ENCODE measurements at regions not wholly inside any gene's neighbourhood (a gene's known extent, or its start where the extent isn't known, plus 50 kb on each side); places are given as distances from the start of the nearest gene placed in this dataset.
"Not testable (repeated sequence)": the region's sequence is repeated elsewhere in the genome, so short reads cannot be mapped to it uniquely, and the experiment has no call there.

GRCh38 chr9:103485138-103485537 lies 490.0 kb downstream of the CYLC2 start:
- peak overlapping the region in 1 of 8 donors; percentile 18 for H3K4me3 Mint-ChIP-seq
- ATAC-seq (ENCODE audit: low read depth in 2 of 2) = no peak
- H3K9me3 Mint-ChIP-seq = peaks cover 0 to 20% (median 8%) of the 10 kb centered on the region in 7 donors
- H3K4me1 Mint-ChIP-seq = no peaks in the 10 kb centered on the region
- DNase-seq = no peak
- no peaks in the 10 kb centered on the region for H3K36me3 Mint-ChIP-seq
- no peaks in the 10 kb centered on the region for H3K27me3 Mint-ChIP-seq
- H3K27ac Mint-ChIP-seq = no peak overlapping the region

- H3K9me3 Mint-ChIP-seq = peaks cover 0 to 7% (median 4%) of the 10 kb centered on the region in 7 donors
- DNase-seq (no peak), ATAC-seq (ENCODE audit: low read depth in 2 of 2) (no peak)
- H3K27me3 Mint-ChIP-seq = no peaks in the 10 kb centered on the region
- H3K36me3 Mint-ChIP-seq = no peaks in the 10 kb centered on the region
- no peaks in the 10 kb centered on the region for H3K4me1 Mint-ChIP-seq
- no peak overlapping the region for H3K4me3 Mint-ChIP-seq
- no peak overlapping the region for H3K27ac Mint-ChIP-seq
Measured at GRCh38 chr9:103514767-103515166, 519.6 kb downstream of the CYLC2 start.

- H3K27ac Mint-ChIP-seq = no peak overlapping the region
- H3K4me3 Mint-ChIP-seq = no peak overlapping the region
- no peak for DNase-seq
- peaks cover 0 to 1% (median 0%) of the 10 kb centered on the region in 7 donors for H3K9me3 Mint-ChIP-seq
- no peaks in the 10 kb centered on the region for H3K27me3 Mint-ChIP-seq
- H3K36me3 Mint-ChIP-seq = no peaks in the 10 kb centered on the region
- no peak for ATAC-seq (ENCODE audit: low read depth in 2 of 2)
- H3K4me1 Mint-ChIP-seq = no peaks in the 10 kb centered on the region
Measured at GRCh38 chr9:103522409-103522808, 527.3 kb downstream of the CYLC2 start.

GRCh38 chr9:103530934-103531333 lies 535.8 kb downstream of the CYLC2 start:
- no peak for ATAC-seq (ENCODE audit: low read depth in 2 of 2)
- Mint-ChIP-seq H3K36me3 (no peaks in the 10 kb centered on the region), H3K27me3 (no peaks in the 10 kb centered on the region), H3K27ac (no peak overlapping the region), H3K4me1 (no peaks in the 10 kb centered on the region), H3K4me3 (no peak overlapping the region), H3K9me3 (peaks cover 0 to 5% (median 0%) of the 10 kb centered on the region in 7 donors)
- no peak for DNase-seq

GRCh38 chr9:103533318-103533717 lies 538.2 kb downstream of the CYLC2 start:
- H3K27ac Mint-ChIP-seq = no peak overlapping the region
- H3K4me1 Mint-ChIP-seq = no peaks in the 10 kb centered on the region
- H3K36me3 Mint-ChIP-seq = no peaks in the 10 kb centered on the region
- no peak overlapping the region for H3K4me3 Mint-ChIP-seq
- H3K9me3 Mint-ChIP-seq = peaks cover 2 to 14% (median 4%) of the 10 kb centered on the region in 7 donors
- ATAC-seq (ENCODE audit: low read depth in 2 of 2) (no peak), DNase-seq (no peak)
- no peaks in the 10 kb centered on the region for H3K27me3 Mint-ChIP-seq

- Mint-ChIP-seq H3K36me3 (no peaks in the 10 kb centered on the region), H3K4me1 (no peaks in the 10 kb centered on the region), H3K4me3 (no peak overlapping the region), H3K27ac (no peak overlapping the region), H3K9me3 (peaks cover 2 to 11% (median 7%) of the 10 kb centered on the region in 7 donors), H3K27me3 (no peaks in the 10 kb centered on the region)
- ATAC-seq (ENCODE audit: low read depth in 2 of 2) (no peak), DNase-seq (no peak)
Measured at GRCh38 chr9:103537426-103537825, 542.3 kb downstream of the CYLC2 start.

- Mint-ChIP-seq H3K4me1 (no peaks in the 10 kb centered on the region), H3K27me3 (no peaks in the 10 kb centered on the region), H3K27ac (no peak overlapping the region), H3K9me3 (peaks cover 0 to 4% (median 0%) of the 10 kb centered on the region in 7 donors), H3K4me3 (no peak overlapping the region), H3K36me3 (no peaks in the 10 kb centered on the region)
- ATAC-seq (ENCODE audit: low read depth in 2 of 2) = no peak
- DNase-seq = no peak
Measured at GRCh38 chr9:103545260-103545659, 548.8 kb upstream of the SMC2 start.

GRCh38 chr9:103552712-103553111 lies 541.4 kb upstream of the SMC2 start:
- Mint-ChIP-seq H3K9me3 (peaks cover 0 to 11% (median 0%) of the 10 kb centered on the region in 7 donors), H3K4me3 (no peak overlapping the region), H3K27ac (no peak overlapping the region), H3K36me3 (no peaks in the 10 kb centered on the region), H3K27me3 (no peaks in the 10 kb centered on the region), H3K4me1 (no peaks in the 10 kb centered on the region)
- DNase-seq = no peak
- ATAC-seq (ENCODE audit: low read depth in 2 of 2) = no peak

GRCh38 chr9:103574056-103574455 lies 520.1 kb upstream of the SMC2 start:
- DNase-seq (no peak), ATAC-seq (ENCODE audit: low read depth in 2 of 2) (no peak)
- Mint-ChIP-seq H3K36me3 (peaks cover 0 to 11% of the 10 kb centered on the region in 2 donors), H3K4me1 (no peaks in the 10 kb centered on the region), H3K9me3 (peaks cover 6 to 23% (median 13%) of the 10 kb centered on the region in 7 donors), H3K4me3 (no peak overlapping the region), H3K27me3 (no peaks in the 10 kb centered on the region), H3K27ac (no peak overlapping the region)

GRCh38 chr9:103586721-103587120 lies 507.4 kb upstream of the SMC2 start:
- H3K4me1 Mint-ChIP-seq = no peaks in the 10 kb centered on the region
- H3K27ac Mint-ChIP-seq = no peak overlapping the region
- no peaks in the 10 kb centered on the region for H3K36me3 Mint-ChIP-seq
- DNase-seq (no peak), ATAC-seq (ENCODE audit: low read depth in 2 of 2) (no peak)
- H3K9me3 Mint-ChIP-seq = peaks cover 3 to 17% (median 4%) of the 10 kb centered on the region in 7 donors
- H3K27me3 Mint-ChIP-seq = no peaks in the 10 kb centered on the region
- H3K4me3 Mint-ChIP-seq = no peak overlapping the region

- H3K27ac Mint-ChIP-seq = no peak overlapping the region
- H3K4me3 Mint-ChIP-seq = no peak overlapping the region
- no peaks in the 10 kb centered on the region for H3K4me1 Mint-ChIP-seq
- no peaks in the 10 kb centered on the region for H3K36me3 Mint-ChIP-seq
- no peaks in the 10 kb centered on the region for H3K27me3 Mint-ChIP-seq
- DNase-seq = no peak
- no peak for ATAC-seq (ENCODE audit: low read depth in 2 of 2)
- H3K9me3 Mint-ChIP-seq = peaks cover 0 to 18% (median 5%) of the 10 kb centered on the region in 7 donors
Measured at GRCh38 chr9:103601287-103601686, 492.8 kb upstream of the SMC2 start.

- H3K27me3 Mint-ChIP-seq; DNase-seq; H3K36me3 Mint-ChIP-seq; H3K4me3 Mint-ChIP-seq; H3K27ac Mint-ChIP-seq; ATAC-seq (ENCODE audit: low read depth in 2 of 2); H3K4me1 Mint-ChIP-seq: not testable (repeated sequence)
- peaks cover 0 to 16% (median 7%) of the 10 kb centered on the region in 7 donors for H3K9me3 Mint-ChIP-seq
Measured at GRCh38 chr9:103611950-103612349, 482.2 kb upstream of the SMC2 start.

GRCh38 chr9:103615994-103616393 lies 478.1 kb upstream of the SMC2 start:
- ATAC-seq (ENCODE audit: low read depth in 2 of 2) (no peak), DNase-seq (no peak)
- H3K9me3 Mint-ChIP-seq = peaks cover 0 to 6% (median 4%) of the 10 kb centered on the region in 7 donors
- no peak overlapping the region for H3K27ac Mint-ChIP-seq
- no peaks in the 10 kb centered on the region for H3K27me3 Mint-ChIP-seq
- H3K4me1 Mint-ChIP-seq = no peaks in the 10 kb centered on the region
- no peaks in the 10 kb centered on the region for H3K36me3 Mint-ChIP-seq
- no peak overlapping the region for H3K4me3 Mint-ChIP-seq

GRCh38 chr9:103617046-103617445 lies 477.1 kb upstream of the SMC2 start:
- no peak overlapping the region for H3K4me3 Mint-ChIP-seq

More at GRCh38 chr9:103617046-103617445, 477.1 kb upstream of the SMC2 start:
- no peaks in the 10 kb centered on the region for H3K36me3 Mint-ChIP-seq
- DNase-seq = no peak
- peaks cover 0 to 13% (median 6%) of the 10 kb centered on the region in 7 donors for H3K9me3 Mint-ChIP-seq
- no peaks in the 10 kb centered on the region for H3K27me3 Mint-ChIP-seq
- H3K4me1 Mint-ChIP-seq = no peaks in the 10 kb centered on the region
- ATAC-seq (ENCODE audit: low read depth in 2 of 2) = no peak
- H3K27ac Mint-ChIP-seq = no peak overlapping the region

Measured in naive B cell (primary cell).